HG02798 (cell line): ENCODE measurements at regions not wholly inside any gene's neighbourhood (a gene's known extent, or its start where the extent isn't known, plus 50 kb on each side); places are given as distances from the start of the nearest gene placed in this dataset.
"Not testable (repeated sequence)": the region's sequence is repeated elsewhere in the genome, so short reads cannot be mapped to it uniquely, and the experiment has no call there.

ENCODE experiments used
- ATAC-seq: cut with Tn5 transposase; IDR thresholded peaks from one replicate; pipeline ENCODE4 v1.9.1; 2021; ENCODE audit warnings: mild to moderate bottlenecking; ENCODE audit not compliant: unreplicated experiment, poor library complexity

GRCh38 chr9:26513730-26514129 lies 378.9 kb downstream of the CAAP1 start:
- no peak for ATAC-seq

- no peak for ATAC-seq
These were observed 382.5 kb downstream of the CAAP1 start for GRCh38 chr9:26510137-26510536.

DNA sequence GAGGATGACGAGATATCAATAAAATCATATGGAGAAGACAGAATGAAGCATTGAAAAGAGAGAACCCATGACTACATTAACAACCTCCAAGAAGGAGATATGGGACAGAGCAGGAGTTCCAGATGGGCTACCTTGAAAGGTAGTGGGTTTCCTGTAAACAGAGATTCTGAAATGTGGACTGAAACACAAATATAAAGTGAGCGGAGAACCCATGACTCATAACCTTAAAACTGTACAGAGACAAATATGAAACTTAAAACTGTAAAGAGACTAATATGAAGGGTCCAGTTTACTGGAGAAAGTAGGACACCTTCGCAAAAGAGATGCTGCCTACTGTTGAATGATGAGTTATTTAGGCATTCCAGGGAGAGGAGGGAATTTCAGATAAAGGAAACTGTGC lies 383.7 kb downstream of the CAAP1 start:
- ATAC-seq: no peak

DNA sequence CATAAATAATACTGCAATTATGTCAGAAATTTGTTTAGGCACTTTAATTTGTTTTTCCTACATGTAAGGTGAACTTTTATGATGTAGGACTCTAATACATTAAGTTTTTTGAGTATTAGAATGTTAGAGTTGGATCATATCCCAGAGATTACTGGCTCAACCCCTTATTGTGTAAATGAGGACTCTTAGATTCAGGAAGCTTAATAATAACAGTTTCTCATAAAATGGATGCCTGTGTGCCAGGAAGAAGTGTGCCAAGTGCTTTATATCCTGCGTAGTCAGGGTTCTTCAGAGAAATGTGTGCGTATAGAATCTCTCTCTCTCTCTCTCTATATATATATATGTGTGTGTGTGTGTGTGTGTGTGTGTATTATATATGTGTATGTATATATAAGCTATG lies 388.5 kb downstream of the CAAP1 start:
- ATAC-seq: no peak

DNA sequence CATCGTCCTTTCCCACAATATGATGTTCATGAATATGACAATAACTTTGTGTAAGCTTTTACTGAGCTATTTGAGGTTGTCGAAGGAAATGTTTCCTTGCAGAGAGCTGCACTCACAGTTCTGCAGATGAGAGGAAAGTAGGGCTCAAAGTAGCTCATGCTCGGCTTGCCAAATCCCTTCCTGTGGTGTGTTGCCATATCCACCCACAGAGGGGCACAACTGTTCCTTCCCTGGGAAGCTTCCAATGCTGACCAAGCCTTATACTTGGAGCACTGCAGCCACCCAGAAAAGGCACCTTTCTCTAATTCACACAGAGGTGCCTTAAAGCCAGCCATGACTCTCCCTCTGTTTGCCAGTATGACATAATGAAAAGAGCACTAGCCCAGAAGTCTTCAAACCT lies 390.3 kb downstream of the CAAP1 start:
- no peak for ATAC-seq

DNA sequence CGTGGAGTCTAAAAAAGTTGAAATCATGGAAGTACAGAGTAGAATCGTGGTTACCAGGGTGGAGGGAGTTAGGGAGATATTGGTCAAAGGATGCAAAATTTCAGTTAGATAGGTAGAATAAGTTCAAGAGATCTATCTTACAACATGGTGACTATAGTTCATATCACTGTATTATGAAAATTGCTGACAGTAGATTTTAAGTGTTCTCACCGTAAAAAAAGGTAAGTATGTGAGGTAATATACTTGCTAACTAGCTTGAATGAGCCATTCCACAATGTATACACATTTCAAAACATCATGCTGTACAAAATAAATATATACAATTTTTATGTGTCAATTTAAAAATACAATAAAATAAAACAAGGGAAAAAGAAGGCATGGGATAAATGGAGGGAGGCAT lies 392.1 kb downstream of the CAAP1 start:
- no peak for ATAC-seq

DNA sequence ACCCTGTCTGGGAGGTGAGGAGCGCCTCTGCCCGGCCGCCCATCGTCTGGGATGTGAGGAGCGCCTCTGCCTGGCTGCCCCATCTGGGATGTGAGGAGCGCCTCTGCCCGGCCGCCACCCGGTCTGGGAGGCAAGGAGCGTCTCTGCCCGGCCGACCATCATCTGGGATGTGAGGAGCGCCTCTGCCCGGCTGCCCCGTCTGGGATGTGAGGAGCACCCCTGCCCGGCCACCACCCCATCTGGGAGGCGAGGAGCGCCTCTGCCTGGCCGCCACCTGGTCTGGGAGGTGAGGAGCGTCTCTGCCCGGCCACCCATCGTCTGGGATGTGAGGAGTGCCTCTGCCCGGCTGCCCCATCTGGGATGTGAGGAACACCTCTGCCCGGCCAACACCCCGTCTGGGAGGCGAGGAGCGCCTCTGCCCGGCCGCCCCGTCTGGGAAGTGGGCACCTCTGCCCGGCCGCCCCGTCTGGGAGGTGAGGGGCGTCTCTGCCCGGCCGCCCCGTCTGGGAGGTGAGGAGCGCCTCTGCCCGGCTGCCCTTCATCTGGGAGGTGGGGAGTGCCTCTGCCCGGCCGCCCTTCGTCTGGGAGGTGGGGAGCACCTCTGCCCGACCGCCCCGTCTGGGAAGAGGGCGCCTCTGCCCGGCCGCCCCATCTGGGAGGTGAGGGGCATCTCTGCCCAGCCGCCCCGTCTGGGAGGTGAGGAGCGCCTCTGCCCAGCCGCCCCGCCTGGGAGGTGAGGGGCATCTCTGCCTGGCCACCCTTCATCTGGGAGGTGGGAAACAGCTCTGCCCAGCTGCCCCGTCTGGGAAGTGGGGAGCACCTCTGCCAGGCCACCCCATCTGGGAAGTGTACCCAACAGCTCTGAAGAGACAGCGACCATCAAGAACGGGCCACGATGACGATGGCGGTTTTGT lies 399.7 kb downstream of the CAAP1 start:
- not testable (repeated sequence) for ATAC-seq

DNA sequence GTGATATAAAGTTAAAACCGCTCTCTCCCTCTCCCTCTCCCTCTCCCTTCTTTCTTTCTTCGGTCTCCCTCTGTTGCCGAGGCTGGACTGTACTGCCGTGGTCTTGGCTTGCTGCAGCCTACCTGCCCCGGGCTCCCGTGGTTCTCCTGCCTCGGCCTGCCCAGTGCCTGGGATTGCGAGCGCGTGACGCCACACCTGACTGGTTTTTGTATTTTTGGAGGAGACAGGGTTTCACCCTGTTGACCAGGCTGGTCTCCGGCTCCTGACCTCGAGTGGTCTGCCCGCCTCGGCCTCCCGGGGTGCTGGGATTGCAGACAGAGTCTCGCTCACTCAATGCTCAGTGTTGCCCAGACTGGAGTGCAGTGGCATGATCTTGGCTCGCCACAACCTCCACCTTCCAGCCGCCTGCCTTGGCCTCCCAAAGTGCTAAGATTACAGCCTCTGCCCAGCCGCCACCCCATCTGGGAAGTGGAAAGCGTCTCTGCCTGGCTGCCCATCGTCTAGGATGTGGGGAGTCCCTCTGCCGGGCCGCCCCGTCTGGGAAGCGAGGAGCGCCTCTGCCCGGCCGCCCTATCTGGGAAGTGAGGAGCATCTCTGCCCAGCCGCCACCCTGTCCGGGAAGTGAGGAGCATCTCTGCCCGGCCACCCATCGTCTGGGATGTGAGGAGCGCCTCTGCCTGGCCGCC lies 400.5 kb downstream of the CAAP1 start:
- ATAC-seq: not testable (repeated sequence)

DNA sequence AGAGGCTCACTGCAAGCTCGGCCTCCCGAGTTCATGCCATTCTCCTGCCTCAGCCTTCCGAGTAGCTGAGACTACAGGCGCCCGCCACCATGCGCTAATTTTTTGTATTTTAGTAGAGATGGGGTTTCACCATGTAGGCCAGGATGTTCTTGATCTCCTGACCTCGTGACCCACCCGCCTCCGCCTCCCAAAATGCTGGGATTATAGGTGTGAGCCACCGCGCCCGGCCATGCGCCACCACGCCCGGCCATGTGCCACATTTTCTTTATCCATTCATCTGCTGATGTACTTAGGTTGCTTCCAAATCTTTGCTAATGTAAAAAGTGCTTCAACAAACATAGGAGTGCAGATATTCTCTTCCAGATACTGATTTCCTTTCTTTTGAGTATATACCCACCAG lies 408.6 kb downstream of the CAAP1 start:
- ATAC-seq: no peak

DNA sequence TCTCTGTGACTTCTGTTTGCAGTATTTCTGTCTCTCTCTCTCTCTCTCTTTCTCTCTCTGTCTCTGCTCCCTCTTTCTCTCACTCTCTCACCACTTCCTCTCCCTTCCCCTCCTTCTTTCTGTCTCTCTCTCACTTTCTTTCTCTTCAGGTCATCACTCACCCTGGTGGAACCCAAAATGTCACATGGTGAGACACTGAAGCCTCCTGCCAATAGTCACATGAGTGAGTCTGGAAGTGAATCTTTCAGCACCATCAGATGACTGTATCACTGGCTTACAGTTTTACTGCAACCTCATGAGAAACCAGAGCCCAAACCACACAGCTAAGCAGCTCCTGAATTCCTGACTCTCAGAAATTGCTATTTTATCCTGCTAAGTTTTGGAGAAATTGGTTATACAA lies 414.6 kb downstream of the CAAP1 start:
- ATAC-seq: no peak

GRCh38 chr9:26471261-26471660 lies 421.3 kb downstream of the CAAP1 start:
- no peak for ATAC-seq

DNA sequence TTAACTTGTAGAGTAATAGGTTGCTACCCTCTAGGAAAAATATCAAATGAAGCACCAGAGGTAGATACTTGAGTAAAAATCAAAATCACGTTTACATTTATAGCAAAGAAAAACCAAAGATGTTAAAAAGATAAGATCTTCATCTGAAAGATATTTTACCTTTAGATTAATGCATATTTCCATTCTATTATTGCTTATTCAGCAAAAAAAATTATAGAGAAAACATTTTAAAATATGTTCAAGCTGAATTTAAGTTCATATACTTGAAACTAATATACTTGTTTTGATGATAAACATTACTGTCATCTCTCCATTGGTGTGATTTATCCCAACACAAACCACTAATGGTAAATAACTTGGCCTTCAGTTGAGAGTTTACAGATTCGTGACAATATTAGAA lies 422.3 kb downstream of the CAAP1 start:
- ATAC-seq: no peak

GRCh38 chr9:26463837-26464236 lies 428.8 kb downstream of the CAAP1 start:
- no peak for ATAC-seq

- no peak for ATAC-seq
These were observed 429.9 kb downstream of the CAAP1 start for GRCh38 chr9:26462751-26463150.

DNA sequence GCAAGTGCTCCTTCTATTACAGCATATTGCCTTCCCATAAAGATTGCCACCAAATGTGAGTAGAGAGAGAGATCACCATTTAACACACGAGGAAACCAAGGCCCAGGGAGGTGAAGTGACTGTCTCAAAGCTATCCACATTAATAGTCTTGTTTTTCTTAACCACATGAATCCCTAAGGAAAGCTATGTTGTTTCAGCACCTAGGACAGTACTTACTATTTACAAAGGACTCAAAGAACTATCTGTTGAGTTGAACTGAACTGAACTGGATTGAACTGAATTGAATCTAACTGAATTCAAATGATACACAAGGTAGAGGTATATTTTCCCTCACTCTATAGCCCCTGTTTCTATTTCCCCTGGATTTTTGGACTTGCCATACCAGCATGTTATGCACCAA lies 430.4 kb downstream of the CAAP1 start:
- no peak for ATAC-seq

- no peak for ATAC-seq
These were observed 432.0 kb downstream of the CAAP1 start for GRCh38 chr9:26460624-26461023.

DNA sequence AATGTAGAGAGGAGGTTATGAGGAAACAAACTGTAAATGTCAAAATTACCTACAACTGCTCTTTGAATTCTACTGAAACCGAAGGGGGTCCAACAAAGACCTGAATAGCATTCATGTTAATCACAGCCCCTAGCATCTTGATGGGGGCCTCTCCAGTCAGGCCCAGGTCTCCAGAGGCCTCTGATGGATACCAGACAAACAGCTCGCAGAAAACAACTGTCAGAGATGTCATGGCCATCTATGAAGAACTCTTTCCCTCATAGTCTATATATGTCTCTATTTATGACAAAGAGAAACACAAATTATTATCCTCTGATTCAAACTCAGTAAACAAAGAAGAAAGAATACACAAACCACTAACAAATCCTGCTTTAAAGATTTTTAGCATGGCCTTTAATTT lies 432.6 kb downstream of the CAAP1 start:
- ATAC-seq: no peak

- ATAC-seq: no peak
These were observed 434.5 kb downstream of the CAAP1 start for GRCh38 chr9:26458054-26458453.

DNA sequence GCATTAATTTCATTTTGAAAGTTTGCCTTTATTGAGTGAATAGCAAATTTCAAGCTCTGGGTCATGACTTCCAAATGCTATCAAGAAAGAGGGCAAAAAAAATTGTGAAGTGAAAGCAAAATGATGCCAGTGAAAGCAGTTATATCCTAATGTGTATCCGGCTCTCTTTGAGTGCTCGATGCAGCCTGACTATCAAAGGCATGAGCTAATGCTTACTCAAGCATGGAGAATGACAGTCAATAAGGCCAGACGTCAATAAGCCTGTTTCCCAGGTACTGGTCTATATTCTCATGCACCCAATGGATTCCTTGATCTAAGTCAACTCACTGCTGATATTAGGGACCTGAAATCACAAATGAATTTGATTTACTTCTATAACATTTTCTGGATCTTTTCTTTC lies 435.5 kb downstream of the CAAP1 start:
- ATAC-seq: no peak

GRCh38 chr9:26439061-26439624 lies 453.5 kb downstream of the CAAP1 start:
- no peak for ATAC-seq

DNA sequence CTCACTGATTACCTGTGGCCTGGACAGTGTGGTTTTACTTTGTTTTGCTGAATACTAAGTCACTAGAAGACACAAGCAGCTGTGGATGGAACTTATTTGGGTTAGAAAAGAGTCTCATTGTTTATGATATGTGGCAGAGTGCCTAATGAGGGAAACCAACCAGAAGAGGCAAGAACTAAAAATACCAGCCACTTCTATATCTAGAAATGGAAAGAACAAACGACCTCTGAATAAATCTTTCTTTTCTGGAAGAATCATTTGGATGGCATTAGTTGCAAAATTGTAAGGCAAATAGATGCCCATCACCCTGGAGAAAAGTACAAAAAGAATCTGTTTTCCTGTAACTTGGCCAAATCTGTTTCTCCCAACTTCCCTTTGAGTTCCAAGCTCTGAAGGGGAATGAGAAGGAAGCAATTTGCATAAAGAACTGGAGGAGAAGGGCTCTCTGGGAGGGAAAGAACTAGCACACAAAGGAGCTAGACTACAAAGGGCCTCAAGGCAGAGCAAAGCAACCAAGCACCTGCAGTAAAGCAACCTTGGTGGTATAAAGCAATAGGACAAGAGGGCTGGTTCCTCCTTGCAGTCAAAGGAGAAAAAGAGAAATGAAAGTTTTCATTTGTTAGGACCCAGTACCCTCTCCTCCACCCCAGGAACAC lies 455.4 kb downstream of the CAAP1 start:
- no peak for ATAC-seq
